SK-N-SH (cell line): ENCODE measurements at regions not wholly inside any gene's neighbourhood (a gene's known extent, or its start where the extent isn't known, plus 50 kb on each side); places are given as distances from the start of the nearest gene placed in this dataset.

ENCODE experiments used
- CHD2 ChIP-seq: fragments of 150-350 bp; IDR thresholded peaks from 2 replicates; pipeline ENCODE4 v1.6.1; 2018; ENCODE audit warnings: low read length; ENCODE audit not compliant: partially characterized antibody
- CTCF ChIP-seq: fragments of 200-600 bp; sonication (generic); IDR thresholded peaks from 2 replicates; pipeline ENCODE4 v1.6.1; 2017; ENCODE audit warnings: antibody characterized with exemption, mild to moderate bottlenecking, moderate library complexity
- GATA2 ChIP-seq: sonication (generic); formaldehyde crosslinking; IDR thresholded peaks from 2 replicates; pipeline ENCODE4 v1.5.0; 2020; ENCODE audit warnings: mild to moderate bottlenecking, missing genetic modification reagents
- IRF3 ChIP-seq: fragments of 150-350 bp; IDR thresholded peaks from 2 replicates; pipeline ENCODE4 v1.6.1; 2016; ENCODE audit warnings: mild to moderate bottlenecking, low read depth, low read length
- MAX ChIP-seq: IDR thresholded peaks from 2 replicates; pipeline ENCODE4 v1.4.0; 2012; ENCODE audit warnings: low read depth
- MEF2A ChIP-seq: IDR thresholded peaks from 2 replicates; pipeline ENCODE4 v1.4.0; 2012; ENCODE audit warnings: low read depth, borderline replicate concordance
- PBX3 ChIP-seq: IDR thresholded peaks from 2 replicates; pipeline ENCODE4; 2012
- POLR2AphosphoS5 ChIP-seq: IDR thresholded peaks from 2 replicates; pipeline ENCODE4 v1.6.1; 2012; ENCODE audit warnings: low read depth, low read length
- REST ChIP-seq: IDR thresholded peaks from 2 replicates; pipeline ENCODE4 v1.6.1; 2012; ENCODE audit warnings: mild to moderate bottlenecking, low read depth, low read length, moderate library complexity
- RXRA ChIP-seq: IDR thresholded peaks from 2 replicates; pipeline ENCODE4 v1.4.0; 2012; ENCODE audit warnings: low read depth, mild to moderate bottlenecking, borderline replicate concordance
- SMC3 ChIP-seq: IDR thresholded peaks from 2 replicates; pipeline ENCODE4 v1.6.1; 2012; ENCODE audit warnings: low read depth, low read length, improper control_type of control experiment
- TEAD4 ChIP-seq: IDR thresholded peaks from 2 replicates; pipeline ENCODE4 v1.4.0; 2012; ENCODE audit warnings: mild to moderate bottlenecking, borderline replicate concordance; ENCODE audit not compliant: insufficient read depth
- USF2 ChIP-seq: fragments of 150-350 bp; IDR thresholded peaks from 2 replicates; pipeline ENCODE4 v1.6.1; 2017; ENCODE audit warnings: antibody characterized with exemption, low read length, low read depth, borderline replicate concordance
- YY1 ChIP-seq: IDR thresholded peaks from 2 replicates; pipeline ENCODE4 v1.4.0; 2012; ENCODE audit warnings: low read depth, mild to moderate bottlenecking

GRCh38 chr4:41835321-41835995 is 86.9 kb upstream of the PHOX2B start (continued):
- TF ChIP-seq SMC3 (no peak), CTCF (no peak), PBX3 (peak; percentile 34), YY1 (no peak), GATA2 (CRISPR knock-in tag) (peak; percentile 98), REST (no peak), TEAD4 (peak; percentile 63; the same call in 1 of the 2 replicates), RXRA (no peak), CHD2 (peak; percentile 92), MAX (no peak), POLR2AphosphoS5 (peak; percentile 65; the same call in 1 of the 2 replicates), USF2 (no peak), IRF3 (no peak), MEF2A (no peak)
